ENCODE measurements at regions not wholly inside any gene's neighbourhood (a gene's known extent, or its start where the extent isn't known, plus 50 kb on each side); places are given as distances from the start of the nearest gene placed in this dataset.

GRCh38 chr11:115699733-115700132 is 195.5 kb upstream of the CADM1 start:
- Histone ChIP-seq H3K27me3 (ENCODE audit: control insufficient read depth, insufficient read depth, low read length) (peaks cover 2% of the 10 kb centered on the region), H3K27ac (ENCODE audit: low read depth, low read length) (peak overlapping the region; percentile 83), H3K4me1 (ENCODE audit: control insufficient read depth, insufficient read depth, low read length) (peaks cover 45% of the 10 kb centered on the region), H3K36me3 (ENCODE audit: control insufficient read depth, insufficient read depth, low read length) (no peaks in the 10 kb centered on the region), H3K9me3 (ENCODE audit: control insufficient read depth, insufficient read depth, low read length) (no peaks in the 10 kb centered on the region), H3K4me3 (ENCODE audit: low read depth, low read length) (no peak overlapping the region)
- peak in 4 of 6 donors; percentile 35 to 92 (median 70) for DNase-seq (ENCODE audit: low read depth in 4 of 6, low spot score in 6 of 6)
- WGBS (ENCODE audit: insufficient coverage) = 89% methylated on average over 1 of the region's 3 CpGs

- no peak for DNase-seq (ENCODE audit: low read depth in 4 of 6, low spot score in 6 of 6)
- peaks cover 45% of the 10 kb centered on the region for H3K4me1 ChIP-seq (ENCODE audit: control insufficient read depth, insufficient read depth, low read length)
- H3K27ac ChIP-seq (ENCODE audit: low read depth, low read length) = peak overlapping the region; percentile 83
- H3K36me3 ChIP-seq (ENCODE audit: control insufficient read depth, insufficient read depth, low read length) = no peaks in the 10 kb centered on the region
- 90% methylated on average over 2 of the region's 5 CpGs for WGBS (ENCODE audit: insufficient coverage)
- no peaks in the 10 kb centered on the region for H3K9me3 ChIP-seq (ENCODE audit: control insufficient read depth, insufficient read depth, low read length)
- H3K27me3 ChIP-seq (ENCODE audit: control insufficient read depth, insufficient read depth, low read length) = peaks cover 2% of the 10 kb centered on the region
- no peak overlapping the region for H3K4me3 ChIP-seq (ENCODE audit: low read depth, low read length)
Observed at GRCh38 chr11:115699326-115699725, 195.1 kb upstream of the CADM1 start.

GRCh38 chr11:115698243-115698642 is 194.0 kb upstream of the CADM1 start:
- Histone ChIP-seq H3K27ac (ENCODE audit: low read depth, low read length) (no peak overlapping the region), H3K4me1 (ENCODE audit: control insufficient read depth, insufficient read depth, low read length) (peaks cover 45% of the 10 kb centered on the region), H3K27me3 (ENCODE audit: control insufficient read depth, insufficient read depth, low read length) (peaks cover 2% of the 10 kb centered on the region), H3K36me3 (ENCODE audit: control insufficient read depth, insufficient read depth, low read length) (no peaks in the 10 kb centered on the region), H3K4me3 (ENCODE audit: low read depth, low read length) (no peak overlapping the region), H3K9me3 (ENCODE audit: control insufficient read depth, insufficient read depth, low read length) (no peaks in the 10 kb centered on the region)
- DNase-seq (ENCODE audit: low read depth in 4 of 6, low spot score in 6 of 6) = no peak
- 60% methylated on average over 1 of the region's 4 CpGs for WGBS (ENCODE audit: insufficient coverage)

GRCh38 chr11:115696563-115696962 is 192.3 kb upstream of the CADM1 start:
- WGBS (ENCODE audit: insufficient coverage) = 67% methylated on average over 3 of the region's 4 CpGs
- Histone ChIP-seq H3K36me3 (ENCODE audit: control insufficient read depth, insufficient read depth, low read length) (no peaks in the 10 kb centered on the region), H3K27me3 (ENCODE audit: control insufficient read depth, insufficient read depth, low read length) (peaks cover 4% of the 10 kb centered on the region), H3K27ac (ENCODE audit: low read depth, low read length) (no peak overlapping the region), H3K9me3 (ENCODE audit: control insufficient read depth, insufficient read depth, low read length) (no peaks in the 10 kb centered on the region), H3K4me3 (ENCODE audit: low read depth, low read length) (no peak overlapping the region), H3K4me1 (ENCODE audit: control insufficient read depth, insufficient read depth, low read length) (peaks cover 45% of the 10 kb centered on the region)
- no peak for DNase-seq (ENCODE audit: low read depth in 4 of 6, low spot score in 6 of 6)

- peaks cover 4% of the 10 kb centered on the region for H3K27me3 ChIP-seq (ENCODE audit: control insufficient read depth, insufficient read depth, low read length)
- H3K27ac ChIP-seq (ENCODE audit: low read depth, low read length) = no peak overlapping the region
- 45% methylated on average over 4 of the region's 5 CpGs for WGBS (ENCODE audit: insufficient coverage)
- no peaks in the 10 kb centered on the region for H3K36me3 ChIP-seq (ENCODE audit: control insufficient read depth, insufficient read depth, low read length)
- peaks cover 38% of the 10 kb centered on the region for H3K4me1 ChIP-seq (ENCODE audit: control insufficient read depth, insufficient read depth, low read length)
- H3K4me3 ChIP-seq (ENCODE audit: low read depth, low read length) = no peak overlapping the region
- peak in 2 of 6 donors; percentile 36 to 49 for DNase-seq (ENCODE audit: low read depth in 4 of 6, low spot score in 6 of 6)
- no peaks in the 10 kb centered on the region for H3K9me3 ChIP-seq (ENCODE audit: control insufficient read depth, insufficient read depth, low read length)
Observed at GRCh38 chr11:115695677-115696364, 191.6 kb upstream of the CADM1 start.

- WGBS (ENCODE audit: insufficient coverage) = 83% methylated on average over 3 of the region's 3 CpGs
- no peak for DNase-seq (ENCODE audit: low read depth in 4 of 6, low spot score in 6 of 6)
Observed at GRCh38 chr11:115693002-115693401, 188.8 kb upstream of the CADM1 start.

GRCh38 chr11:115691030-115691429 is 186.8 kb upstream of the CADM1 start:
- Histone ChIP-seq H3K27ac (ENCODE audit: low read depth, low read length) (no peak overlapping the region), H3K4me3 (ENCODE audit: low read depth, low read length) (no peak overlapping the region), H3K27me3 (ENCODE audit: control insufficient read depth, insufficient read depth, low read length) (peaks cover 11% of the 10 kb centered on the region), H3K36me3 (ENCODE audit: control insufficient read depth, insufficient read depth, low read length) (no peaks in the 10 kb centered on the region), H3K9me3 (ENCODE audit: control insufficient read depth, insufficient read depth, low read length) (no peaks in the 10 kb centered on the region), H3K4me1 (ENCODE audit: control insufficient read depth, insufficient read depth, low read length) (peaks cover 9% of the 10 kb centered on the region)
- no CpG with 5 or more reads among the region's 3 CpGs for WGBS (ENCODE audit: insufficient coverage)
- no peak for DNase-seq (ENCODE audit: low read depth in 4 of 6, low spot score in 6 of 6)

More at GRCh38 chr11:115693002-115693401, 188.8 kb upstream of the CADM1 start:
- Histone ChIP-seq H3K4me1 (ENCODE audit: control insufficient read depth, insufficient read depth, low read length) (peaks cover 19% of the 10 kb centered on the region), H3K27me3 (ENCODE audit: control insufficient read depth, insufficient read depth, low read length) (peaks cover 11% of the 10 kb centered on the region), H3K4me3 (ENCODE audit: low read depth, low read length) (no peak overlapping the region), H3K36me3 (ENCODE audit: control insufficient read depth, insufficient read depth, low read length) (no peaks in the 10 kb centered on the region), H3K27ac (ENCODE audit: low read depth, low read length) (no peak overlapping the region), H3K9me3 (ENCODE audit: control insufficient read depth, insufficient read depth, low read length) (no peaks in the 10 kb centered on the region)

GRCh38 chr11:115687934-115688333 is 183.7 kb upstream of the CADM1 start:
- DNase-seq (ENCODE audit: low read depth in 4 of 6, low spot score in 6 of 6) = no peak
- Histone ChIP-seq H3K4me1 (ENCODE audit: control insufficient read depth, insufficient read depth, low read length) (no peaks in the 10 kb centered on the region), H3K9me3 (ENCODE audit: control insufficient read depth, insufficient read depth, low read length) (no peaks in the 10 kb centered on the region), H3K36me3 (ENCODE audit: control insufficient read depth, insufficient read depth, low read length) (no peaks in the 10 kb centered on the region), H3K27ac (ENCODE audit: low read depth, low read length) (no peak overlapping the region), H3K27me3 (ENCODE audit: control insufficient read depth, insufficient read depth, low read length) (peaks cover 9% of the 10 kb centered on the region), H3K4me3 (ENCODE audit: low read depth, low read length) (no peak overlapping the region)
- WGBS (ENCODE audit: insufficient coverage) = 98% methylated on average over 5 of the region's 5 CpGs

GRCh38 chr11:115684699-115685098 is 180.5 kb upstream of the CADM1 start:
- Histone ChIP-seq H3K4me1 (ENCODE audit: control insufficient read depth, insufficient read depth, low read length) (no peaks in the 10 kb centered on the region), H3K4me3 (ENCODE audit: low read depth, low read length) (no peak overlapping the region), H3K36me3 (ENCODE audit: control insufficient read depth, insufficient read depth, low read length) (no peaks in the 10 kb centered on the region), H3K9me3 (ENCODE audit: control insufficient read depth, insufficient read depth, low read length) (no peaks in the 10 kb centered on the region), H3K27ac (ENCODE audit: low read depth, low read length) (no peak overlapping the region), H3K27me3 (ENCODE audit: control insufficient read depth, insufficient read depth, low read length) (peaks cover 2% of the 10 kb centered on the region)
- DNase-seq (ENCODE audit: low read depth in 4 of 6, low spot score in 6 of 6) = no peak
- WGBS (ENCODE audit: insufficient coverage) = no CpG with 5 or more reads among the region's 8 CpGs

- WGBS (ENCODE audit: insufficient coverage) = 95% methylated on average over 2 of the region's 2 CpGs
- Histone ChIP-seq H3K27me3 (ENCODE audit: control insufficient read depth, insufficient read depth, low read length) (peaks cover 2% of the 10 kb centered on the region), H3K27ac (ENCODE audit: low read depth, low read length) (no peak overlapping the region), H3K36me3 (ENCODE audit: control insufficient read depth, insufficient read depth, low read length) (no peaks in the 10 kb centered on the region), H3K4me3 (ENCODE audit: low read depth, low read length) (no peak overlapping the region), H3K4me1 (ENCODE audit: control insufficient read depth, insufficient read depth, low read length) (peaks cover under 1% of the 10 kb centered on the region), H3K9me3 (ENCODE audit: control insufficient read depth, insufficient read depth, low read length) (no peaks in the 10 kb centered on the region)
- no peak for DNase-seq (ENCODE audit: low read depth in 4 of 6, low spot score in 6 of 6)
Observed at GRCh38 chr11:115684135-115684534, 179.9 kb upstream of the CADM1 start.
